Astrocyte (in vitro differentiated cells and primary cell): ENCODE measurements at regions not wholly inside any gene's neighbourhood (a gene's known extent, or its start where the extent isn't known, plus 50 kb on each side); places are given as distances from the start of the nearest gene placed in this dataset.

Source experiments
- EZH2 ChIP-seq: IDR thresholded peaks from 2 replicates; pipeline ENCODE4 v1.6.1; 2012; ENCODE audit warnings: mild to moderate bottlenecking, low read length, inconsistent platforms; ENCODE audit not compliant: insufficient read depth
- TF ChIP-seq, protein P1 (sequence below): IDR thresholded peaks from 2 replicates; pipeline ENCODE4 v1.5.1; 2011; ENCODE audit warnings: low read depth, mild to moderate bottlenecking, inconsistent platforms, low read length, moderate library complexity; ENCODE audit not compliant: insufficient read depth

DNA sequence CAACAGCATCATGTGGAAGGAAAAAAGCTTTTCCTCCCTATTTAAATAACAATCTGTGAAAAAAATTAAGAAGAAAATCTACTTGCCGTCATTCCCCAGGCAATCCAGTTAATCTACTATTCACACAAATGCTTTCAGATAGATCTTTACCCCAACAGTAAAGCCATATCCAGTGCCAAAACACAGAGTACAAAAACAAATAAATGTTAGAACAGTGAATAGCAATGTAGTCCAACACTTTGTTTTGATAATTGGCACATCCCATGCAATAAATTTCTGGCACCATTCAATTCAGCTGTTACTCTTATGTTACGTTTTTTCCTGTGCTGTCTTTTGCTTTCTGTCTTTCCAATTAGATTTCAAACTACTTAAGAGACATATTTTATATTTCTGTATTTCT, 2245.5 kb upstream of the WWC1 start:
- TF ChIP-seq, protein P1, sequence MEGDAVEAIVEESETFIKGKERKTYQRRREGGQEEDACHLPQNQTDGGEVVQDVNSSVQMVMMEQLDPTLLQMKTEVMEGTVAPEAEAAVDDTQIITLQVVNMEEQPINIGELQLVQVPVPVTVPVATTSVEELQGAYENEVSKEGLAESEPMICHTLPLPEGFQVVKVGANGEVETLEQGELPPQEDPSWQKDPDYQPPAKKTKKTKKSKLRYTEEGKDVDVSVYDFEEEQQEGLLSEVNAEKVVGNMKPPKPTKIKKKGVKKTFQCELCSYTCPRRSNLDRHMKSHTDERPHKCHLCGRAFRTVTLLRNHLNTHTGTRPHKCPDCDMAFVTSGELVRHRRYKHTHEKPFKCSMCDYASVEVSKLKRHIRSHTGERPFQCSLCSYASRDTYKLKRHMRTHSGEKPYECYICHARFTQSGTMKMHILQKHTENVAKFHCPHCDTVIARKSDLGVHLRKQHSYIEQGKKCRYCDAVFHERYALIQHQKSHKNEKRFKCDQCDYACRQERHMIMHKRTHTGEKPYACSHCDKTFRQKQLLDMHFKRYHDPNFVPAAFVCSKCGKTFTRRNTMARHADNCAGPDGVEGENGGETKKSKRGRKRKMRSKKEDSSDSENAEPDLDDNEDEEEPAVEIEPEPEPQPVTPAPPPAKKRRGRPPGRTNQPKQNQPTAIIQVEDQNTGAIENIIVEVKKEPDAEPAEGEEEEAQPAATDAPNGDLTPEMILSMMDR: no peak
- TF ChIP-seq EZH2: no peak
